HTR-8/SVneo (cell line): ENCODE measurements at regions not wholly inside any gene's neighbourhood (a gene's known extent, or its start where the extent isn't known, plus 50 kb on each side); places are given as distances from the start of the nearest gene placed in this dataset.

ENCODE experiments used
- DNase-seq: peaks from one replicate; pipeline ENCODE4 v3.0.0; 2011; ENCODE audit warnings: low spot score, mixed read lengths; ENCODE audit not compliant: insufficient read length
- FAIRE-seq: peaks from 2 replicates; lab custom pipeline; 2011; peaks lifted over from hg19 to GRCh38; lab: Jason Lieb, UNC

- FAIRE-seq (no peak), DNase-seq (no peak)
Measured at GRCh38 chr13:59480396-59481259, 683.1 kb downstream of the DIAPH3 start.

- no peak for DNase-seq
- FAIRE-seq: no peak
Measured at GRCh38 chr13:59483501-59484145, 680.1 kb downstream of the DIAPH3 start.

- no peak for FAIRE-seq
- DNase-seq: no peak
Measured at GRCh38 chr13:59487883-59488282, 675.8 kb downstream of the DIAPH3 start.

- FAIRE-seq (no peak), DNase-seq (no peak)
Measured at GRCh38 chr13:59488436-59488835, 675.3 kb downstream of the DIAPH3 start.

- DNase-seq (no peak), FAIRE-seq (no peak)
Measured at GRCh38 chr13:59490651-59491050, 673.1 kb downstream of the DIAPH3 start.

GRCh38 chr13:59492030-59492636, 671.6 kb downstream of the DIAPH3 start:
- FAIRE-seq (no peak), DNase-seq (no peak)

- no peak for FAIRE-seq
- no peak for DNase-seq
Measured at GRCh38 chr13:59493436-59493965, 670.2 kb downstream of the DIAPH3 start.

GRCh38 chr13:59494151-59494550, 669.6 kb downstream of the DIAPH3 start:
- no peak for FAIRE-seq
- no peak for DNase-seq

GRCh38 chr13:59494560-59494970, 669.2 kb downstream of the DIAPH3 start:
- DNase-seq: no peak
- no peak for FAIRE-seq

- DNase-seq (no peak), FAIRE-seq (no peak)
Measured at GRCh38 chr13:59495299-59495698, 668.4 kb downstream of the DIAPH3 start.

GRCh38 chr13:59495936-59496512, 667.7 kb downstream of the DIAPH3 start:
- FAIRE-seq (no peak), DNase-seq (no peak)

GRCh38 chr13:59497621-59498247, 666.0 kb downstream of the DIAPH3 start:
- DNase-seq (no peak), FAIRE-seq (no peak)

GRCh38 chr13:59501004-59501403, 662.7 kb downstream of the DIAPH3 start:
- no peak for DNase-seq
- FAIRE-seq: no peak

- DNase-seq: no peak
- no peak for FAIRE-seq
Measured at GRCh38 chr13:59504407-59504806, 659.3 kb downstream of the DIAPH3 start.

- FAIRE-seq (no peak), DNase-seq (no peak)
Measured at GRCh38 chr13:59510386-59510785, 653.3 kb downstream of the DIAPH3 start.

- DNase-seq (no peak), FAIRE-seq (no peak)
Measured at GRCh38 chr13:59513686-59514085, 650.0 kb downstream of the DIAPH3 start.

- DNase-seq (no peak), FAIRE-seq (no peak)
Measured at GRCh38 chr13:59514316-59514715, 649.4 kb downstream of the DIAPH3 start.

- FAIRE-seq (no peak), DNase-seq (no peak)
Measured at GRCh38 chr13:59519819-59520218, 643.9 kb downstream of the DIAPH3 start.

- FAIRE-seq (no peak), DNase-seq (no peak)
Measured at GRCh38 chr13:59521549-59521948, 642.2 kb downstream of the DIAPH3 start.

- FAIRE-seq (no peak), DNase-seq (no peak)
Measured at GRCh38 chr13:59522652-59523051, 641.1 kb downstream of the DIAPH3 start.
